GM21381 (cell line): ENCODE measurements at regions not wholly inside any gene's neighbourhood (a gene's known extent, or its start where the extent isn't known, plus 50 kb on each side); places are given as distances from the start of the nearest gene placed in this dataset.
"Not testable (repeated sequence)": the region's sequence is repeated elsewhere in the genome, so short reads cannot be mapped to it uniquely, and the experiment has no call there.

Experiments
- ATAC-seq: cut with Tn5 transposase; IDR thresholded peaks from one replicate; pipeline ENCODE4 v1.9.1; 2021; ENCODE audit warnings: mild to moderate bottlenecking, moderate library complexity; ENCODE audit not compliant: unreplicated experiment

GRCh38 chr1:80523071-80523470, 1277.7 kb upstream of the ADGRL2 start:
- ATAC-seq: not testable (repeated sequence)

GRCh38 chr1:80520949-80521348, 1279.8 kb upstream of the ADGRL2 start:
- ATAC-seq: no peak

GRCh38 chr1:80517062-80517461, 1283.7 kb upstream of the ADGRL2 start:
- ATAC-seq: no peak

GRCh38 chr1:80509965-80510522, 1290.7 kb upstream of the ADGRL2 start:
- no peak for ATAC-seq

- no peak for ATAC-seq
These were observed 1294.5 kb upstream of the ADGRL2 start for GRCh38 chr1:80506216-80506615.

- ATAC-seq: no peak
These were observed 1302.1 kb upstream of the ADGRL2 start for GRCh38 chr1:80498673-80499072.

- ATAC-seq: no peak
These were observed 1304.9 kb upstream of the ADGRL2 start for GRCh38 chr1:80495806-80496205.

- ATAC-seq: no peak
These were observed 1328.6 kb upstream of the ADGRL2 start for GRCh38 chr1:80472145-80472544.

GRCh38 chr1:80468356-80468755, 1332.4 kb upstream of the ADGRL2 start:
- no peak for ATAC-seq

GRCh38 chr1:80462006-80462405, 1338.7 kb upstream of the ADGRL2 start:
- ATAC-seq: no peak

GRCh38 chr1:80457409-80457808, 1343.3 kb upstream of the ADGRL2 start:
- ATAC-seq: no peak

- ATAC-seq: no peak
These were observed 1347.0 kb upstream of the ADGRL2 start for GRCh38 chr1:80453775-80454174.

GRCh38 chr1:80450711-80451110, 1350.0 kb upstream of the ADGRL2 start:
- ATAC-seq: no peak

- ATAC-seq: no peak
These were observed 1352.7 kb upstream of the ADGRL2 start for GRCh38 chr1:80448081-80448480.

- no peak for ATAC-seq
These were observed 1353.2 kb upstream of the ADGRL2 start for GRCh38 chr1:80447526-80447925.

GRCh38 chr1:80445033-80445432, 1355.7 kb upstream of the ADGRL2 start:
- no peak for ATAC-seq

GRCh38 chr1:80444171-80444570, 1356.6 kb upstream of the ADGRL2 start:
- ATAC-seq: no peak

- no peak for ATAC-seq
These were observed 1359.1 kb upstream of the ADGRL2 start for GRCh38 chr1:80441664-80442063.

GRCh38 chr1:80436851-80437250, 1363.9 kb upstream of the ADGRL2 start:
- ATAC-seq: no peak

- ATAC-seq: no peak
These were observed 1372.9 kb upstream of the ADGRL2 start for GRCh38 chr1:80427881-80428280.

- ATAC-seq: no peak
These were observed 1376.5 kb upstream of the ADGRL2 start for GRCh38 chr1:80424249-80424648.

- ATAC-seq: no peak
These were observed 1382.6 kb upstream of the ADGRL2 start for GRCh38 chr1:80418134-80418533.

- no peak for ATAC-seq
These were observed 1383.1 kb upstream of the ADGRL2 start for GRCh38 chr1:80417671-80418070.
